NCI-H524 treated with DMSO at 0.1 percent for 48 hours (cell line): ENCODE measurements at regions not wholly inside any gene's neighbourhood (a gene's known extent, or its start where the extent isn't known, plus 50 kb on each side); places are given as distances from the start of the nearest gene placed in this dataset.

Source experiments
- DNase-seq: peaks from one replicate; lab custom pipeline; 2025; lab: John Stamatoyannopoulos, UW

GRCh38 chr2:128401680-128402079, 83.0 kb upstream of the HS6ST1 start:
- no peak for DNase-seq

- DNase-seq, result no peak
Measured at GRCh38 chr2:128402911-128403670, 84.4 kb upstream of the HS6ST1 start.

GRCh38 chr2:128403814-128404708, 85.4 kb upstream of the HS6ST1 start:
- no peak for DNase-seq

GRCh38 chr2:128404709-128405466, 86.2 kb upstream of the HS6ST1 start:
- DNase-seq, result no peak

GRCh38 chr2:128405467-128405900, 86.8 kb upstream of the HS6ST1 start:
- DNase-seq, result no peak

GRCh38 chr2:128405981-128406613, 87.4 kb upstream of the HS6ST1 start:
- no peak for DNase-seq

GRCh38 chr2:128406736-128407554, 88.3 kb upstream of the HS6ST1 start:
- DNase-seq, result no peak

GRCh38 chr2:128408349-128409305, 90.0 kb upstream of the HS6ST1 start:
- no peak for DNase-seq

- no peak for DNase-seq
Measured at GRCh38 chr2:128409326-128410034, 90.8 kb upstream of the HS6ST1 start.

GRCh38 chr2:128410035-128410757, 91.5 kb upstream of the HS6ST1 start:
- DNase-seq, result no peak

GRCh38 chr2:128410758-128411215, 92.1 kb upstream of the HS6ST1 start:
- DNase-seq, result no peak

- DNase-seq, result no peak
Measured at GRCh38 chr2:128411431-128411830, 92.8 kb upstream of the HS6ST1 start.

- DNase-seq, result no peak
Measured at GRCh38 chr2:128412181-128412871, 93.7 kb upstream of the HS6ST1 start.

GRCh38 chr2:128413014-128413717, 94.5 kb upstream of the HS6ST1 start:
- no peak for DNase-seq

- DNase-seq, result peak; percentile 86
Measured at GRCh38 chr2:128413718-128414341, 95.2 kb upstream of the HS6ST1 start.

- DNase-seq, result no peak
Measured at GRCh38 chr2:128414351-128414750, 95.7 kb upstream of the HS6ST1 start.
